HG02885 (cell line): ENCODE measurements at regions not wholly inside any gene's neighbourhood (a gene's known extent, or its start where the extent isn't known, plus 50 kb on each side); places are given as distances from the start of the nearest gene placed in this dataset.
"Not testable (repeated sequence)": the region's sequence is repeated elsewhere in the genome, so short reads cannot be mapped to it uniquely, and the experiment has no call there.

ENCODE experiments used
- ATAC-seq: cut with Tn5 transposase; IDR thresholded peaks from one replicate; pipeline ENCODE4 v1.9.1; 2021; ENCODE audit warnings: mild to moderate bottlenecking; ENCODE audit not compliant: unreplicated experiment, poor library complexity

GRCh38 chr2:208915401-208915800, 508.4 kb upstream of the MAP2 start:
- no peak for ATAC-seq

- no peak for ATAC-seq
Observed at GRCh38 chr2:208916881-208917280, 507.0 kb upstream of the MAP2 start.

- ATAC-seq, result not testable (repeated sequence)
Observed at GRCh38 chr2:208921358-208921757, 502.5 kb upstream of the MAP2 start.

- ATAC-seq, result no peak
Observed at GRCh38 chr2:208927867-208928266, 496.0 kb upstream of the MAP2 start.

GRCh38 chr2:208929139-208929864, 494.5 kb upstream of the MAP2 start:
- ATAC-seq, result no peak

- no peak for ATAC-seq
Observed at GRCh38 chr2:208929894-208930427, 493.9 kb upstream of the MAP2 start.

- no peak for ATAC-seq
Observed at GRCh38 chr2:208935531-208935930, 488.3 kb upstream of the MAP2 start.

- ATAC-seq, result no peak
Observed at GRCh38 chr2:208937521-208937920, 486.3 kb upstream of the MAP2 start.

- no peak for ATAC-seq
Observed at GRCh38 chr2:208939852-208940251, 484.0 kb upstream of the MAP2 start.

GRCh38 chr2:208945719-208946256, 478.1 kb upstream of the MAP2 start:
- no peak for ATAC-seq

- no peak for ATAC-seq
Observed at GRCh38 chr2:208948073-208948472, 475.8 kb upstream of the MAP2 start.

- ATAC-seq, result no peak
Observed at GRCh38 chr2:208970070-208970469, 453.8 kb upstream of the MAP2 start.

- ATAC-seq, result no peak
Observed at GRCh38 chr2:208977582-208977981, 446.3 kb upstream of the MAP2 start.

- no peak for ATAC-seq
Observed at GRCh38 chr2:208978946-208979345, 444.9 kb upstream of the MAP2 start.

GRCh38 chr2:208980321-208980720, 443.5 kb upstream of the MAP2 start:
- ATAC-seq, result no peak

- ATAC-seq, result no peak
Observed at GRCh38 chr2:208982831-208983230, 441.0 kb upstream of the MAP2 start.

GRCh38 chr2:208983486-208983885, 440.4 kb upstream of the MAP2 start:
- ATAC-seq, result no peak

- ATAC-seq, result no peak
Observed at GRCh38 chr2:208984376-208985090, 439.3 kb upstream of the MAP2 start.

GRCh38 chr2:208985644-208986043, 438.2 kb upstream of the MAP2 start:
- no peak for ATAC-seq

GRCh38 chr2:208990716-208991115, 433.1 kb upstream of the MAP2 start:
- ATAC-seq, result no peak

- no peak for ATAC-seq
Observed at GRCh38 chr2:208999911-209000310, 423.9 kb upstream of the MAP2 start.
